NB4 (cell line): ENCODE measurements at regions not wholly inside any gene's neighbourhood (a gene's known extent, or its start where the extent isn't known, plus 50 kb on each side); places are given as distances from the start of the nearest gene placed in this dataset.

Source experiments
- DNase-seq: peaks from one replicate; pipeline ENCODE4 v3.0.0; 2010; ENCODE audit warnings: low read depth
- H3K4me3 ChIP-seq: one replicate; pipeline ENCODE4 v1.5.1; 2011; ENCODE audit warnings: mild to moderate bottlenecking, low read depth, low read length, moderate library complexity
- CTCF ChIP-seq: IDR thresholded peaks from one replicate; pipeline ENCODE4 v1.5.1; 2012; ENCODE audit warnings: low read depth, low read length
- MAX ChIP-seq: IDR thresholded peaks from 2 replicates; pipeline ENCODE4 v1.6.1; 2011; ENCODE audit warnings: low read depth, low read length
- MYC ChIP-seq: IDR thresholded peaks from 2 replicates; pipeline ENCODE4 v1.6.1; 2011; ENCODE audit warnings: low read depth, low read length
- POLR2A ChIP-seq: IDR thresholded peaks from 2 replicates; pipeline ENCODE4 v1.6.1; 2011; ENCODE audit warnings: mild to moderate bottlenecking; ENCODE audit not compliant: insufficient read length; ENCODE audit errors: extremely low read depth

DNA sequence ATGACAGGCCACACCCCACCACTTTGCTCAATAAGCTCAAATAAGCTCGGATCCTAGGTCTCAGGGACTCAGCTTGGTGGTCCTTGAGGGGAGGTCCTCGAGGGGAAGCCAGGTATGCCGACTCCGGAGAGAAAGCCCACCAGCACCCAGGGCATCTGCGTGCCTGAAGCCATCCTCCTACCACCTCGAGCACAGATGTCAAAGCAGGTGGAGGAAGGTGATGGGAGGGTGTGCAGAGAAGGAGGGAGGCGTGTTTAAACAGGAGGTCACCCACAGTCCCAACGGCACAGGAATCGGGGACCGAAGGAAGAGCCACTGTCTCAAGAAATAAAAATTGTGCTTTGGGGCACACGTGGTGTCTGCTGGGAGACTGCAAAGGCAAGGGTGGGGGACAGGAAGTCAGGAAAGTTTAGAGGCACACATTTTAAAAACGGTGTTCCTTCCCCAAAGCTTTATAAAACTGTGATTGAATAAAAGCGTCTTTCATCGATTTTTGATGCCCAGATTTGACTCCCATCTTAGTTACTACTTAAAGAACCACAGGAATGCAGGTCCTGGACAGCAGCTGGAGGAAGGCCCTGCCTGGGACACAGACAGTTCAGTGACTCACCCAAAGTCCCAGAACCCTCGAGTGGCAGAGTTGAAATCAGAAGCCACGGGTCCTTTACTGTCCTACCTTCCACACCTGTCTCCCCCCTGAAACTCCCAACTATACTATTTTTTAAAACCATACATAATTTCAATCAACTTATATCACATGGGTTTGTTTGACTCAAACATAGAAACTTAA is 221.0 kb upstream of the PDE10A start:
- no peak overlapping the region for H3K4me3 ChIP-seq
- no peak for TF ChIP-seq POLR2A
- TF ChIP-seq MAX = no peak
- TF ChIP-seq MYC = no peak
- TF ChIP-seq CTCF = no peak
- DNase-seq = no peak

DNA sequence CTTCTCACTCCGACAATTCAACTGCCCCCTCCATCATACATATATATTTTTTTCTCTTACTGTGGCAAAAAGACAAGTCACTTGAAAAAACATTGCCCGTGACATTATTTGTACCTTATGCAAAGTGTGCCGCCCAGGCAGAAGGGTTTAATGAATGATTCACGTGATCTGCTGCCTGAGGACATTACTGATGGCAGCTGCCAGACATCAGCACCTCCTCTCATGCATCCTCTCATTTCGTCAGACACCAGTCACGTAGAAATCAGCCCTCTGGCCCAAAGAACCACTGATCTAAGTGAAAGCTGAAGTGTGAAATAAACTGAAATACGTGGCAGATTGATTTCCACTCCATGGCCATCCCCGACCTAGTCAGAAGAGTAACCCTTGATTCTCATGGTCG is 218.8 kb upstream of the PDE10A start:
- no peak for TF ChIP-seq POLR2A
- no peak for TF ChIP-seq MYC
- TF ChIP-seq MAX = no peak
- no peak for TF ChIP-seq CTCF
- no peak overlapping the region for H3K4me3 ChIP-seq
- DNase-seq = no peak

GRCh38 chr6:165880686-165881085 is 217.6 kb upstream of the PDE10A start:
- no peak for TF ChIP-seq POLR2A
- TF ChIP-seq MAX = no peak
- TF ChIP-seq CTCF = no peak
- no peak for TF ChIP-seq MYC

DNA sequence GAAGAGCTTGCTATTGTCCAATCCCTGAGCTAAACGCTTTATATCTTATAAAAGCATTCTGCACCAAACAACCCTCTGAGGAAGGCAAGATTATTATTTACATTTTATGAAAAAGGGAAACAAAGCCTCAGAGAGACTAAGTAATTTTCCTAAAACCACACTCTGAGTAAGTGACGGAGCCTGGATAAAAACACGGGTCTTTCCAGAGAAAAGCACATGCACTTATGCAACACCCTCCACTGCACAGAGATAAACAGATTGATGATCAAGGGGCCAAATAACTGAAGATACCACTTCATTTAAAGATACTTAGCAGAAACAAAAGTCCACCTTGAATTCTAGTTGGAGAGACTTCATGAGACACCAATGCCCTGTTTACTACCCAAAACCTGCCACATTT is 214.7 kb upstream of the PDE10A start:
- TF ChIP-seq MAX (no peak), CTCF (no peak), MYC (no peak), POLR2A (no peak)
- no peak for DNase-seq
- no peak overlapping the region for H3K4me3 ChIP-seq

More at GRCh38 chr6:165880686-165881085, 217.6 kb upstream of the PDE10A start:
- no peak overlapping the region for H3K4me3 ChIP-seq
- DNase-seq = no peak

- TF ChIP-seq CTCF (no peak), MAX (no peak), POLR2A (no peak), MYC (no peak)
- H3K4me3 ChIP-seq = no peak overlapping the region
- no peak for DNase-seq
Observed at GRCh38 chr6:165877192-165877591, 214.2 kb upstream of the PDE10A start.
